NCI-H82 (cell line): ENCODE measurements at regions not wholly inside any gene's neighbourhood (a gene's known extent, or its start where the extent isn't known, plus 50 kb on each side); places are given as distances from the start of the nearest gene placed in this dataset.
A peak's percentile ranks its signal among the peaks of the same experiment; 100 is the strongest.
"Not testable (repeated sequence)": the region's sequence is repeated elsewhere in the genome, so short reads cannot be mapped to it uniquely, and the experiment has no call there.

Experiments used
- DNase-seq: peaks from one replicate; lab custom pipeline; 2025; lab: John Stamatoyannopoulos, UW

DNA sequence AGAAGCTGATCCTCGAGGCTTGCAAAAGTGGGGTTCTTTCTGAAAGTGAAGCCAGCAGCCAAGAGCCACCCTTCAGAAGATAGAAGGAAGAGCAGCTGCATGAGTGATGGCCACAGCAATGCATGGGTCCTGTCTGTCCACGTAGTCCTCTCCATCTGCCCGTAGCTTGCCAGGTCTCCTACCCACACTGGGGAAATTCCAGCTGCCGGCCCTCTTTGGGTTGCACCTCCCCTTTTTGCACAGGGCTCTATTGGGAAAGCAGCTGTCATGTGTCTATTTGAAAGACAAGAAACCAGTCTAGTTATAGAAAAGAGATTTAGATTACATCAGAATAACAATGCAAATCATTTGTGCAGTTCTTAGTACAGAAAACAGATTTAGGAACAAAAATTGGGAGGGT is 204.4 kb downstream of the GIPC2 start:
- DNase-seq, result peak; percentile 20

DNA sequence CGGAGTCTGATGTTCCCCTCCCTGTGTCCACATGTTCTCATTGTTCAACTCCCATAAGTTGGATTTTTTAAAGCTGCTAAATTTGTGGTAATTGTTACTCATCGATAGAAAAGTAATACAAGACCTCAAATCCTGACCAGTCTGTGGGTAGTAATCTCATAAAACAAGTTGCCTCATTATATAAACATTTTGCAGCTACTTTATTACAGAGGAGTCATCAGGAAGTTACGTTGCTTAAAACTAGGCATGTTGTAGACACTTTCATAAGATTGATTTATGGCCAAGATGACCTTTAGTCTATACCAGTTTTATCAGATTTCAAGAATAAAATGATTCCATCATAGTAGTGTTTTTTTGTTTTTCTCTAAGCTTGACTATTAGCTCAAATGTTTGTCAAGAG is 208.8 kb downstream of the GIPC2 start:
- DNase-seq, result no peak

DNA sequence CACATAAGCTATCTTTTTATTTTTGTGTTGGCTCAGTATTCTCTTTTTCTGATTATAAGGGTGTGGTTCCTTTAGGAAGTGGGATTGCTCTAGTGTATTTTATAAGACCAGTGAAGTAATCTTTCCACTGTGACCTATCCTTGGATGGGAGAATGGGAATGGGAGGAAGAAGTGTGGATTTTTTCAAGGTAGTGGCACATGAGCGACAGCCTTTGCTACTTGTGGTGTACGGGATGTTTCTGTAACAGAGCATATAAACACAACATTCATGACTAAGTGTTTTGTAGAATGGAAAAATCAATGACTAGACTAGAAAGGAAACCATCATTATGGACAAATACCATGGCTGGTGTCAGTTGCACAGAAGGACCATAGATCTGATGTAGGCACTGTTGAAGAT is 209.6 kb downstream of the GIPC2 start:
- DNase-seq, result no peak

DNA sequence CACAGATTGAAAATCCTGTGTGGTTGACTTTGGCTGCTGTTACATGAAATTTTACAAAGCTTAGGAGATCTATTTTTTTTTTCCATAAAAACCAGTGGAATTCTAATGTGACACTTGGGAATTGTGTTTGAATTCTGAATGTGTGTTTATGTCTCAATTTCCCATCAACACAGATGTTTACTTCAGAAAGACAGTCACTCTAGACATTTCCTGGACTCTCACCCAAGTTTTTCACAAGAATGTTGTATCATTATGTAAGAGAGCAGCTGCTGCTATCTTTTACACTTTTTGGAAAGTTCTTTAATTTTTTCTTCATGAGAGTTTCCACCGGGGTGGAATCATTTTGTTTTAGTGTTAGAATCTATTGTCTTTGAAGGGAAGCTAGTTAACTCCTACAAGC is 210.1 kb downstream of the GIPC2 start:
- DNase-seq, result no peak

DNA sequence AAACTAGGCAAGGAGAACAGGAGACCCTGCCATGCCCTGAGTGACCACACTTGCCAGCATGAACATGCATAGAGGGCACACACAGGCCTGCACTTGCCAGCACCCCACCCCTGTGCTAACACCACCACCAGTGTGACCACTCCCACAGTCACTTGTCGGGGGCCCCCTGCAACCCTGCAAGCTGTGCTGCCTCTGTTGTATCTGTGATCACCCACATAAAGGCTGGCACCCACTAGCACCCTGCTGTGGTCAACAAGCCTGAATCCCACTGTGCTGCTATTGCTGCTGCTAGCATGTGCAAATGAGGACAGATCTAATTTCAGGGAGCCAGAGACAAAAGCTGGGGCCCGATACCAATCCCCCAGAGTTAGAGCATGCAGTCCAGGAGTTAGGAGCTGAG is 217.7 kb downstream of the GIPC2 start:
- no peak for DNase-seq

DNA sequence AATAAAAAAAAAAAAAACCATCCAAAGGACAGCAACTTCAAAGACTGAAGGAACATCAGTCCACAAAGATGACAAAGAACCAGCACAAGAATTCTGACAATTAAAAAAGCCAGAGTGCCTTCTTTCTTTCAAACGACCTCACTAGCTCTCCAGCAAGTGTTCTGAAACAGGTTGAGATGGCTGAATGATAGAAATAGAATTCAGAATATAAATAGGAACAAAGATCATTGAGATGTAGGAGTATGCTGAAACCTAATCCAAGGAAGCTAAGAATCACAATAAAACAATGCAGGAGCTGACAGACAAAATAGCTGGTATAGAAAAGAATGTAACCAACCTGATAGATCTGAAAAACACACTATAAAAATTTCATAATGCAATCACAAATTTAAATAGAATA is 218.2 kb downstream of the GIPC2 start:
- DNase-seq, result no peak

DNA sequence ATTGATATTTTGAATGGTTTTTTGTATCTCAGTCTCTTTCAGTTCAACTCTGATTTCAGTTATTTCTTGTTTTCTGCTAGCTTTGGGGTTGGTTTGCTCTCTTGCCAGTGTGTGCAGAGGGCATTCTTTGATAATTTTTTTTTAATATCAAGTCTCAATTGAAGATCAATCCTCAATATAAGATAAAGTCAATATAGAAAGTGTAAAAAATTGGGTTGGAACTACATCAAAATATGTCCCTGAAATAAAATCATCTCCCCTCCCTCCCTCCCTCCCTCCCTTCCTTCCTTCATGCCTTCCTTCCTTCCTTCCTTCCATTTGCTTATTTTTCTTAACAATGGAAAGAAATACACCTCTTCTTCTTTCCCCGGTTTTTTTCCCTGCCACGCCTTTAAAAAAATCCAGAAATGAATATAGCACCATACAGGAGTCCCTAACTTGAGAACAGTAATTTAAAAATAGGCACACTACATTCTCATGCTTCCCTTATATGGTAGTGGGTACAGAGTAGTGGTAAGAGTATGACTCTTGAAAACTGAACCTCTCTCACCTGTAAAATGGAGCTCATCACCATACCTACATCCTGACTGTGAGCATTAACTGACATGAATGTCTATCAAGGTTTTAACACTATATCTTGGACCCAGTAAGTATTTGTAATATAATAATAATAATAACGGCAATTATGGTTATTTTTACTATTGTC is 221.9 kb downstream of the GIPC2 start:
- no peak for DNase-seq

DNA sequence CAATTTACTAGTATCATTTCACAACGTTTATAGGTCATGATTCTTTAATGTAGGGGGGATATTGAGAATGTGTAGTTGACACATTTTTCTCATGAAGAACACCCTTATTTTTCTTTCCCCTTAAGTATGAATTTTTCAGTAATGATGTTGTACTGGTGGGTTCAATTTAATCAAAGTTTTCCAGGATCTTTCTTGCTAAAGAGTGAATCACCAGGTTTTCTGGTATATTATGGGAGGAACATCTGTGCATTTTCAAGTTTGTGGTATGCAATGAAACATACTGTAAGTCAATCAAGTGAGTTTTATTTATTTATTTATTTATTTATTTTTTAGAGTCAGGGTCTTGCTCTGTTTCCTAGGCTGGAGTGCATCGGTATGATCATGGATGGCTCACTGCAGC is 221.2 kb upstream of the PTGFR start:
- DNase-seq, result no peak

DNA sequence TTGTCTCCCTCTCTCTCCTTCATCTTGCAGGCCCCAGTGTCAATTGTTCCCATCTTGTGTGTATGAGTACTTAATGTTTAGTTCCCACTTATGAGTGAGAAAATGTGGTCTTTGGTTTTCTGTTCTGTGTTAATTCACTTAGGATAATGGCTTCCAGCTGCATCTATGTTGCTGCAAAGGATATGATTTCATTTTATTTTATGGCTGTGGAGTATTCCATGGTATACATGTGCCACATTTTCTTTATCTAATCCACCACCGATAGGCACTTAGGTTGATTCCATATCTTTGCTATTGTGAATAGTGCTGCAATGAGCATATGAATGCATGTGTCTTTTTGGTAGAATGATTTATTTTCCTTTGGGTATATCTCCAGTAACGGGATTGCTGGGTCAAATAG is 219.4 kb upstream of the PTGFR start:
- DNase-seq, result not testable (repeated sequence)

DNA sequence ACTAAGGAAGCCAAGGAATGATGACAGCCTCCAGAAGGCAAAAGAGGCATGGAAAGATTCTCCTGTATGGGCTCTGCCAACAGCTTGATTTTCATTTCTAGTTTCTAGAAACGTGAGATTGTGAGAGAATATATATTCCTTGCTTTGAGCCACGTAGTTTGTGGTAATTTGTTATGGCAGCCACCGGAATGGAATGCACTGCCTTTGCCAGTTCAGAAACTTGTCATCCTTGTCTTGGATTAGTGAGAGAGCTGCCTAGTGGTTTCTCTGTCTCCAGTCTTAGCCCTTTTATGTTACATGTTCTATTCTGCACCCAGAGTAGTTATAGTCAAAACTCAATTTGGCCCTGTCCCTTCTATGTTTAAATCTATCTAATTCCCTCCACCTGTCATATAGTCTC is 216.0 kb upstream of the PTGFR start:
- DNase-seq, result no peak

DNA sequence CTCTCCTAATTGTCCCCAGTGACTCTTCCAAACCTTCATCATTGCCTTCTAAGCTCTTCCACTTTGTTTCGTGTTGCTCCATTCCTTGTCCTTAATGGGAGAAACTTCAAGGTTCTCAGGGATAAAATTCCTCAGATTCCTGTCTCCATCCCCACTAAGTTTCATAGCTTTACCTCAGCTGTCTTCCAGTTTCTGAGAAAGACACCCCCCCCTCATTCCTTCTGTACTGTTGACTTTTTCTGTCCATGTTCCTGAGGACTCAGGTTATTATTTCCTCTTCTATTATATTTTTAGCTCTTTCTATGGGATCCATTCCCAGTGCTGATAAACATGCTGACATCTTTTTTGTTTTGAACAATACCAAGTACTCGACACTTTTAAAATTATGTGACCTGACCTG is 215.3 kb upstream of the PTGFR start:
- DNase-seq, result no peak

DNA sequence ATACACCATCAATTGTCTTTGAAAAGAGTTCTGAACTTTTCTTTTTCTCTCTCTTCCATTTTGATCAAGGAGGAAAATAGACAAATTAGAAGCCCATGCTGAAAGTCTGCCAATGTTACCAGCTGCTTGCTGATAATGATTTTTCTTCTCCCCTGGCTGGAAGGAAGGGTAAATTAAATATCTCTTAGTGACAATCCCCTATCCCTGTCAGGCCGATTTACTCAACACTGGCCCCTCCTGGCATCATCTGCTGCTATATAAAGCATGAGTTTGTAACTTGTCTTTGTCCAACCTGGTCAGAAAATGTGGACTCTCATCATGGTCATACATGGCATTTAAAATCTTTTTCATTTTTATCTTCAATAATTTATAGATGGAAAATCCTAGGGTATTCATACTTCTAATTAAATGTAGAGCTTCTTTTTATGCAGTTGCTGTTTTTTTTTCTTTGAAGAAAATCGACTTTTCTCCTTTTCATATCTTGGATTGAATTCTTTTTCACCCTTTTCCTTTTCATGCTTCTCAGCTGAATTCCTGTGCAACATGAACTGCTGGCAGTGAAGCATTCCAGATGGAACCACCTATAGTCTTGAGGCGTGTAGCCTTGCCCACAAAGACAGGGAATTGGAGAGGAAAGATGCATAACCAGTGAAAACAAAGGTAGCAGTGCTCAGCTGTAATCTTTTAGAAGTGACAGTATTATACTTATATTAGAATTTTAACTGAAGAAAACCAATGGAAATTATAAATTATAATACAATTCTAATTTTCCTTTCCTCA is 214.7 kb upstream of the PTGFR start:
- peak; percentile 53 for DNase-seq

DNA sequence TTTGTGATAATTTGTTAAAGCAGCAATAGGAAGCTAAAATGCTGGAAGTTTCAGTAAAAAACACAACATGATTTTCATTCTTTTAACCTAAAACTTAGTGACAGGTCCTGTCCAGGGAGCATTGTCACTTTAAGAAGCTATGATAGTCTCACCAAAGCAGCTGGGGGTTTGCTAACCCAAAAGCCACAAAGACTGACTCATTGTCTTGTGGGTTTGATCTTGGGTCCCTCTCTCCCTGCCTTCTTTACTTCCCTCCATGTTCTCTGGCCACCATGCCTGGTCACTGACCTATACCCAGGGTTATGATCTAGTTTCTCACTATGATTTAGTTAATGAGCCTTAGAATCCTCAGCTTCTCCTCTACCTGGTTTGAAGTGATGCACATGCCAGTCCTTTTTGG is 213.5 kb upstream of the PTGFR start:
- peak; percentile 31 for DNase-seq

DNA sequence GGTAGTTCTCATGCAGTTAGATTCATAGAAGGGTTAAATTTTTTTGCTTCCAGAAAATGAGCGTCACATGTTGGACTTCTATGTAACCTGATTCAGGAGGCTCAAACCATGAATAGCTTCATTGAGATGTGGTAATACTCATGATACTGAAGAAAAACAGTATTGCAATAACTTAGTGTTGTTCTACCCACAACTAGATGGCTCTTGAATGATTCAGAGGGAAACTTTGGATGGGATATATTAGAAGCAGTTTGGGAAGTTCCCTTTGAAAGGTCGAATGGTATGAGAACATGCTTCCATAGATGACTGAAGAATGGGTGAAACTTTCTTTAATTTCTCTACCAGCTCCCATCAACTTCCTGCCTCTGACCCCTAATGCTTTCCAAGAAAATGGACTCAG is 211.7 kb upstream of the PTGFR start:
- DNase-seq, result no peak

DNA sequence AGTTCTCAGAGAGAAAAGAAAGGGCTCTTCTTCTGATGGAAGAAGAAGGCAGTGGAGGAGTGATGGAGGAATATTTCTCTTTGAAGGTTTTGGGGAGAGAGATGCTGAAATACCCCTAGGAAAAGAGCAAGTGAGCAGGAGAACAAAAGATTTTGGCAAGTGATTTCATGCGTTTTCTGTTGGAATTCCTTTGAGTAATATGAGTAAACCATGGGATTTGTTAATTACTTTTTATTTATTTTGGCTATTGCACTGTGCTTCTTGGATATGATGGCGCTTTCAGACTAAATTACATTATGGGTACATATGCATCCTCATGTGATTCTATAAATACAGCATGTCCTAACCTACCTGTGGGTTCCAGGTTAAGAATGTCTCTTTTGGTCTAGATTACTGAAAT is 210.1 kb upstream of the PTGFR start:
- no peak for DNase-seq

DNA sequence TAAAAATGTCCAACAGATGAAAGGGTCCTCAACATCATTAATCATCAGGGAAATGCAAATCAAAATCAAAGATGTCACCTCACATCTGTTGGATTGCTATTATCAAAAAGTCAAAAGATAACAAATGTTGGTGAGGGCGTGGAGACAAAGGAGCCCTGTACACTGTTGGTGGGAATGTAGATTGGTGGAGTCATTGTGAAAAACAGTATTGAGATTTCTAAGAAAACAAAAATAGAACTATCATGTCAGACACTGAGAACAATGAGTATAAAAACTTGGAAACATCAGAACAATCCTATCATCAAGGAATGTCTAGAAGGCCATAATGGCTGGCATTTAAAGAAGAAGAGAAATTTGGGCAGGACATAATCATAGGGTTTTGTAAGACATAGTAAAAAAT is 209.2 kb upstream of the PTGFR start:
- peak; percentile 53 for DNase-seq

DNA sequence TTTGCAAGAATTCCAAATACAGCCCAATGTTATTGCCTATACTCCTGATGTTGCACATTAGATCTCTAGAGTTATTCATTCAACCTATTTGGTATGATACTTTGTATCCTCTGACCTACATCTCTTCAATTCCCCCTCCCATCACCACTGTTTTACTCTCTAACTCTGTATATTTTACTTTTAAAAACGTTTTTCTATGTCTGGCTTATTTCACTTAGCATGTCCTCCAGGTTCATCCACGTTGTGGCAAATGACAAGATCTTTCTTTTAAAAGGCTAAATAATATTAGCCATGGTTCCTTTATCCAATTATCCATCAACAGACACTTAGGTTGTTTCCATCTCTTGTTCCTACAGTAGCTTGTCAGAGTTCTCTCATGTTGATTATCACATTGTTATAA is 207.1 kb upstream of the PTGFR start:
- DNase-seq, result no peak

DNA sequence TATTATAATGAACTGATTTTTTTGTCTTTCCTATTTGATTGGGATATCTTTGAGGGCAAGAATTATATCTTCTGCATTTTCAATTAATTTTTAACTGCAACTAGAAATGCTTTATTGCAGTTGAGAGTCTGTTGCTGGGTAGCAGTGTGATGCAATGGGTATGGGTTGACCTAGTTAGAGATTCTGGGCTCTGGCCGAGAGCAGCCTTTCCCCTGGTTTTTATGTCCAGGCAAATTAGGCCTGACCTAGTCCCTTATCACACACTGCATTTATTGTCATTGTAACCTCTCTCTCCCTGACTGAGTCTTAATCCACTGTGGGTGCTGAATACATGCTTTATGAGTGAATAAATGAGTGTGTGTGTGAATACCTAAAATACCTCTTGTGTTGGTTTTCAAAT is 206.4 kb upstream of the PTGFR start:
- no peak for DNase-seq

DNA sequence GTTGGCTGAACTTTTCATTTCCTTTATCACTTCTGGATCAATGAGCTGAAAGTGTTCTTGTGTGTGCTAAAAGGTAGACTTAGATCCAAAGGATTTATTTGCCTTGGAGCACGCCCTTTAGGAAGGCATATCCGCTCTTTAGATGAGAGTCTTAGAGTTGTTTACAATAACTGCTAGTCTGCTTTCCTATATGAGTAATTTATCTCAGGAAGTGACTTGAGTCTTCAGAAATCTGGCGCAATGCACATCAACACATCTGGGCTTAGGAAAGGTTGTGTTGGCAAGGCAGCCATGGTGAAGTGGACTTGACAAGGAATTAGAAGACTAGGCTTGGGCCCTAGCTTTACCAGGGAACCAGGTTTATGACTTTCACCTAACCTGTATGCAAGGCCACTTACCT is 204.1 kb upstream of the PTGFR start:
- no peak for DNase-seq

DNA sequence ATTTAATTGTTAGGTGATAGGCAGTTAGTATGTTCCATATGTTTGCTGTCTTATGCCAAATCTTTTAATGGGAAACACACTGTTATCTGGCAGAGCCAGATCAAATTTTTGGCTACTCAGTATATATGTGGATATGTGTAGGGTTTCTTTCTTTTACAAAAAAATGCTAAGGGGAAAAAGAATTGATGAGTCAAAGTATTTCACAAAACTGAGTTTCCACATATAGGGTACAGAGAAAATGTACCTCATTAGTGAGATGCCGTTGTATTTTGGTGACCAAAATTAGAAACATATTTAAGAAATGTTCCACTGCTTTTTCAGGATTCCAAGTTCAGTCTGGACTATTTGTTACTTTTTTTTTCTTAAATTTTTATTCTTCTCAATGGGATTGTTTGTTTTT is 201.2 kb upstream of the PTGFR start:
- no peak for DNase-seq

DNA sequence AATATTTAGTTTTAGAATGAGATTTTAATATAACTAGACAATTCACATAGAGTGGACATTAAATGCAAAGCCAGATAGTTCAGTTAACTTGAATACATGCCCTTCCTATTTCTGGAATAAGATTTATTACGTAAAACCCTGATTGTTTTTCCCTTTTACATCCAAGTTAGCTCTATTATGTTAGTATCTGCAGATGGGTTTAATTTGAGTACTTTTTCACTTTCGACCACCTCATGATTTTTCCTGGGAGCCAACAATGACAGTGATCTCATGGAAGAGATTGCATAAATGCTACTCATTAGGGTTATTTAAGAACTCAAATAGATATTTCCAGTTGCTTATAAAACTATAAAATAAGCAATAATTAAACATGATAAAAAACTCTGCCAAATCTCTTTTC is 199.4 kb upstream of the PTGFR start:
- no peak for DNase-seq

DNA sequence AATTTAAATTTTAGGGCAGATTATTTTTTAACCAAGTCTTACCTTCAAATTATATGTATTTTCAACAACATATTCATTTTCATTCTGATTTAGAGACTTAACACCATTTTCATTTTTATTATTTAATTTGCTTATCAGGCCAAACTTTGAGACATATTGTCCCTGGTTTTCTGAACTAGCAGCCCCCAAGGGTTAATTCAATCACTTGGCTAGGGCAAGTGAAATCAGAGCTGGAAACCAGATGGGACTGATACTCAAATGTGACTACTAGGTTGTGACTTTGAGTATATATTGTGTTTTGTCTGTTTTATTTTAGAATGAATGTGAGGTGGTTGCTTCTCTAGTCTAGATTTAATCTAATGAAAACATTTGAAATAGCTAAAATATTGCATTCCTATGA is 198.9 kb upstream of the PTGFR start:
- DNase-seq, result no peak

DNA sequence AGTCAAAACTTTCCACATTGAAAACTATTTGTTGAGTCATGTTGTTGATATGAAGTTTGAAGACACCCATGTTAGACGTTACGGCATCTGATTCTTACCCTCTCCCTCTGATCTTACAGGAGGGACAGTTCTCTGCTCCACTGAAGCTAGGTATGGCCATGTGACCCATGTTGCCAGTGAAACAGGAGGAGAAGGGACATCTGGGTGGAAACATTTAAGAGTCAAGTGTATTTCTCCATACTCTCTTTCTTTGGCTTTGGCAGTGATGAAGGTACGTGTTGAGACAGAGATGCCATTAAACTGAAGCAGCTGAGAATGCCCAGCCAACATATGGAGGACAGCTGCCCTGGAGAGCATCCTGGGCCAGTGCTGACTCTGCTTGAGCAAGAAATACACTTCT is 198.4 kb upstream of the PTGFR start:
- no peak for DNase-seq

DNA sequence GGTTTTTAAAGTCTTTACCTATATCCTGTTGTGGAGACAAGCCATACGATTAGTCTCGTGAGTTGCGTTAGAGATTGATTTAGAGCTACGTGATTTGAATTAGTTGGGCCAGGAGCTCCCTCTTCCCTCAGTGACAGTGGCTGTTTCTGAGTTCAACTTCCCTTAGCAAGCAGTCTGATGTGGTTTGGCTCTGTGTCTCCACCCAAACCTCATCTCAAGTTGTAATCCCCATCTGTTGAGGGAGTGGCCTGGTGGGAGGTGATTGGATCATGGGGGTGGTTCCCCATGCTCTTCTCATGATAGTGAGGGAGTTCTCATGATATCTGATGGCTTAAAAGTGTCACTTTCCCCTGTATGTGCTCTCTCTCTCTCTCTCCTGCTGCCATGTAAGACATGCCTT is 192.9 kb upstream of the PTGFR start:
- peak; percentile 81 for DNase-seq
